ENCODE measurements at regions not wholly inside any gene's neighbourhood (a gene's known extent, or its start where the extent isn't known, plus 50 kb on each side); places are given as distances from the start of the nearest gene placed in this dataset.

GRCh38 chr4:177530561-177530960 lies 88.3 kb upstream of the AGA start:
- TF ChIP-seq CTCF (conservative IDR thresholded peaks at IDR 0.05; ENCODE audit: low read depth, low read length) (no peak), ELK1 (IDR thresholded peaks at IDR 0.05; ENCODE audit: borderline replicate concordance, low read depth, low read length) (no peak)

Data from IMR-90 (cell line).